Liver (tissue), 3 donors: ENCODE measurements at regions not wholly inside any gene's neighbourhood (a gene's known extent, or its start where the extent isn't known, plus 50 kb on each side); places are given as distances from the start of the nearest gene placed in this dataset.

Experiments used
- CTCF ChIP-seq: fragments of 150-350 bp; IDR thresholded peaks from 2 replicates; pipeline ENCODE4 v1.5.1; 2017; ENCODE audit warnings: improper control_type of control experiment, low read depth, low read length; ENCODE audit not compliant: missing input control
- EGR1 ChIP-seq, 2 donors: IDR thresholded peaks; 2 replicates each; pipeline ENCODE4 v1.6.1; 2016 to 2018; ENCODE audit warnings: antibody characterized with exemption in 2 of 2, low read depth in 2 of 2
- FOXA1 ChIP-seq: IDR thresholded peaks from 2 replicates; pipeline ENCODE4 v1.6.1; 2016; ENCODE audit warnings: antibody characterized with exemption
- GABPA ChIP-seq, 2 donors: IDR thresholded peaks in 1 of 2; conservative IDR thresholded peaks in 1 of 2; 2 replicates each; pipeline ENCODE4 v1.6.1; 2016; ENCODE audit warnings: antibody characterized with exemption in 2 of 2, mild to moderate bottlenecking in 1 of 2, moderate library complexity in 1 of 2
- HNF4G ChIP-seq: IDR thresholded peaks from 2 replicates; pipeline ENCODE4 v1.6.1; 2016; ENCODE audit warnings: antibody characterized with exemption
- JUND ChIP-seq, 2 donors: IDR thresholded peaks; 2 replicates each; pipeline ENCODE4 v1.6.1; 2016; ENCODE audit warnings: antibody characterized with exemption in 2 of 2
- NR2F2 ChIP-seq: IDR thresholded peaks from 2 replicates; pipeline ENCODE4 v1.6.1; 2016; ENCODE audit warnings: antibody characterized with exemption
- RAD21 ChIP-seq, 2 donors: IDR thresholded peaks; 2 replicates each; pipeline ENCODE4 v1.6.1; 2016; ENCODE audit warnings: antibody characterized with exemption in 2 of 2, mild to moderate bottlenecking in 2 of 2
- REST ChIP-seq: IDR thresholded peaks from 2 replicates; pipeline ENCODE4 v1.6.1; 2016; ENCODE audit warnings: antibody characterized with exemption, mild to moderate bottlenecking
- SP1 ChIP-seq: IDR thresholded peaks from 2 replicates; pipeline ENCODE4 v1.6.1; 2018; ENCODE audit warnings: antibody characterized with exemption, mild to moderate bottlenecking
- TAF1 ChIP-seq: conservative IDR thresholded peaks from 2 replicates; pipeline ENCODE4 v1.6.1; 2016; ENCODE audit warnings: antibody characterized with exemption, mild to moderate bottlenecking
- YY1 ChIP-seq: IDR thresholded peaks from 2 replicates; pipeline ENCODE4 v1.6.1; 2016; ENCODE audit warnings: antibody characterized with exemption, mild to moderate bottlenecking
- TF ChIP-seq, protein P1 (sequence below): IDR thresholded peaks from 2 replicates; pipeline ENCODE4 v1.6.1; 2016; ENCODE audit warnings: antibody characterized with exemption
- TF ChIP-seq, protein P2 (sequence below): IDR thresholded peaks from 2 replicates; pipeline ENCODE4 v1.6.1; 2016; ENCODE audit warnings: antibody characterized with exemption
- donor health status: healthy.
- donor health status: healthy.

DNA sequence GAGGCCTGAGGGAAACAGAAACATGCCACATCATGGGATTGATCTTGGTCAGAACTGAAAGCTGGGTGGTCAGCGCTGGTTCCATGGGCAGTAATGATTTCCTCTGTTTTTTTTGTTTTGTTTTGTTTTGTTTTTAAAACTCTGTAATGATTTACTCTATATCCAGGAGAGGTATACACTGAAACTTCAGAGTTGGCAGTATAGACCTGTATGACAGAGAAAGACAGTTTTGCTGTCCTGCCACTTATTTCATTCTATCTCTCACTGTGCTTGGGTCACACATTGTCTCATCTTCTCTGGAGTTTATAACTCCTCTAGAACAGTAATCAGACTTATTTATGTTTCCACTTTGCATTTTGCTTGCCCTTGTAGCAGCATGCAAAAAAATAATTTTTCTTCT is 105.1 kb upstream of the SLITRK1 start:
- TF ChIP-seq CTCF (no peak), JUND (IDR thresholded peaks at IDR 0.05) (no peak), FOXA1 (no peak), REST (no peak), RAD21 (IDR thresholded peaks at IDR 0.05) (no peak), EGR1 (IDR thresholded peaks at IDR 0.05; ENCODE audit: low read depth in 2 of 2) (no peak), HNF4G (no peak), TAF1 (no peak), NR2F2 (no peak), YY1 (no peak), SP1 (no peak), GABPA (IDR thresholded peaks at IDR 0.05 in 1 of 2, conservative IDR thresholded peaks at IDR 0.05 in 1 of 2) (no peak)
- TF ChIP-seq, protein P1, sequence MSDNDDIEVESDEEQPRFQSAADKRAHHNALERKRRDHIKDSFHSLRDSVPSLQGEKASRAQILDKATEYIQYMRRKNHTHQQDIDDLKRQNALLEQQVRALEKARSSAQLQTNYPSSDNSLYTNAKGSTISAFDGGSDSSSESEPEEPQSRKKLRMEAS = no peak
- TF ChIP-seq, protein P2, sequence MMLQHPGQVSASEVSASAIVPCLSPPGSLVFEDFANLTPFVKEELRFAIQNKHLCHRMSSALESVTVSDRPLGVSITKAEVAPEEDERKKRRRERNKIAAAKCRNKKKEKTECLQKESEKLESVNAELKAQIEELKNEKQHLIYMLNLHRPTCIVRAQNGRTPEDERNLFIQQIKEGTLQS = no peak
